Hepatocyte (in vitro differentiated cells): ENCODE measurements at regions not wholly inside any gene's neighbourhood (a gene's known extent, or its start where the extent isn't known, plus 50 kb on each side); places are given as distances from the start of the nearest gene placed in this dataset.

ENCODE experiments used
- DNase-seq: peaks from one replicate; pipeline ENCODE4 v3.0.0-alpha.2; 2016; ENCODE audit warnings: low spot score
- H2AFZ ChIP-seq: fragments of 200-600 bp; sonication (generic); 2 replicates; pipeline ENCODE4 v1.6.0; 2016; ENCODE audit warnings: antibody characterized with exemption, mild to moderate bottlenecking
- H3K27ac ChIP-seq: fragments of 200-600 bp; sonication (generic); 2 replicates; pipeline ENCODE4 v1.5.1; 2016; ENCODE audit warnings: mild to moderate bottlenecking
- H3K27me3 ChIP-seq: fragments of 200-600 bp; sonication (generic); 2 replicates; pipeline ENCODE4 v1.6.1; 2016
- H3K36me3 ChIP-seq: fragments of 200-600 bp; sonication (generic); replicated peaks from 2 replicates; pipeline ENCODE4 v1.5.1; 2016; ENCODE audit warnings: low read depth; ENCODE audit not compliant: insufficient read depth
- H3K4me1 ChIP-seq: fragments of 200-600 bp; sonication (generic); 2 replicates; pipeline ENCODE4 v1.5.1; 2016; ENCODE audit warnings: mild to moderate bottlenecking, moderate library complexity; ENCODE audit not compliant: insufficient read depth
- H3K4me2 ChIP-seq: fragments of 200-600 bp; sonication (generic); 2 replicates; pipeline ENCODE4 v1.6.0; 2016
- H3K4me3 ChIP-seq: fragments of 200-600 bp; sonication (generic); 2 replicates; pipeline ENCODE4 v1.5.1; 2016; ENCODE audit warnings: mild to moderate bottlenecking
- H3K79me2 ChIP-seq: fragments of 200-600 bp; sonication (generic); 2 replicates; pipeline ENCODE4 v1.6.0; 2017; ENCODE audit warnings: mild to moderate bottlenecking
- H3K9me2 ChIP-seq: fragments of 200-600 bp; sonication (generic); replicated peaks from 2 replicates; pipeline ENCODE4 v1.6.0; 2017; ENCODE audit warnings: mild to moderate bottlenecking; ENCODE audit not compliant: insufficient read depth
- H3K9me3 ChIP-seq: fragments of 200-600 bp; sonication (generic); 2 replicates; pipeline ENCODE4 v1.5.1; 2016; ENCODE audit warnings: low read depth, mild to moderate bottlenecking
- H4K20me1 ChIP-seq: fragments of 200-600 bp; sonication (generic); 2 replicates; pipeline ENCODE4 v1.6.0; 2016; ENCODE audit warnings: mild to moderate bottlenecking; ENCODE audit not compliant: insufficient read depth, poor library complexity, severe bottlenecking
- EZH2 ChIP-seq: fragments of 200-600 bp; sonication (generic); IDR thresholded peaks from 2 replicates; pipeline ENCODE4 v1.6.1; 2016; ENCODE audit warnings: antibody characterized with exemption, mild to moderate bottlenecking, borderline replicate concordance
- EZH2phosphoT487 ChIP-seq: fragments of 200-600 bp; sonication (generic); IDR thresholded peaks from one replicate; pipeline ENCODE4 v1.6.1; 2018; ENCODE audit warnings: antibody characterized with exemption, mild to moderate bottlenecking, low read depth, moderate library complexity; ENCODE audit not compliant: unreplicated experiment, severe bottlenecking
- WGBS: methylation state at CpG from one replicate; pipeline ENCODE4 v1.1.6; 2016; ENCODE audit warnings: low lambda C conversion rate; ENCODE audit errors: missing lambda C conversion rate; 5-methylcytosine and 5-hydroxymethylcytosine counted together
- TF ChIP-seq, protein P1 (sequence below): fragments of 200-600 bp; sonication (generic); IDR thresholded peaks from 2 replicates; pipeline ENCODE4 v1.5.1; 2016; ENCODE audit warnings: antibody characterized with exemption, mild to moderate bottlenecking; ENCODE audit not compliant: poor library complexity

DNA sequence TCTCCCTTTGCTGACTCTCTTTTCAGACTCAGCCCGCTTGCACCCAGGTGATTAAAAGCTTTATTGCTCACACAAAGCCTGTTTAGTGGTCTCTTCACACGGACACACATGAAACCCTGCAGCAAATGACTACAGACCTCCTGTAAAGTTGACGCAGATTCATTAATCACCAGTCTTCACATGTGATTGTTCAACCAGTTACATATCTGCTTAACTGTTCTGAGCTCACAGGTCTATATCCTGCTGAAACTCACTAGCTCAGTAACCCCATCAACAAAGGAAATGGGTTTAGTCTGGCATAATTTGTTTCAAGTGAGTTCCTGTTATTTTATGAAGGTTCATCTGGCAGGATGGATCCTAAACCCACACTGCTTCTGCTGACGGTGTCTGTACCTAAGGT, 68.4 kb upstream of the GJA8 start:
- no peak overlapping the region for H3K4me3 ChIP-seq
- H3K9me3 ChIP-seq, result no peaks in the 10 kb centered on the region
- H3K27me3 ChIP-seq, result no peaks in the 10 kb centered on the region
- peak; percentile 32 for DNase-seq
- peaks cover 28% of the 10 kb centered on the region for H3K4me1 ChIP-seq
- peak overlapping the region; percentile 97 for H3K27ac ChIP-seq
- H3K79me2 ChIP-seq, result no peaks in the 10 kb centered on the region
- TF ChIP-seq, protein P1, sequence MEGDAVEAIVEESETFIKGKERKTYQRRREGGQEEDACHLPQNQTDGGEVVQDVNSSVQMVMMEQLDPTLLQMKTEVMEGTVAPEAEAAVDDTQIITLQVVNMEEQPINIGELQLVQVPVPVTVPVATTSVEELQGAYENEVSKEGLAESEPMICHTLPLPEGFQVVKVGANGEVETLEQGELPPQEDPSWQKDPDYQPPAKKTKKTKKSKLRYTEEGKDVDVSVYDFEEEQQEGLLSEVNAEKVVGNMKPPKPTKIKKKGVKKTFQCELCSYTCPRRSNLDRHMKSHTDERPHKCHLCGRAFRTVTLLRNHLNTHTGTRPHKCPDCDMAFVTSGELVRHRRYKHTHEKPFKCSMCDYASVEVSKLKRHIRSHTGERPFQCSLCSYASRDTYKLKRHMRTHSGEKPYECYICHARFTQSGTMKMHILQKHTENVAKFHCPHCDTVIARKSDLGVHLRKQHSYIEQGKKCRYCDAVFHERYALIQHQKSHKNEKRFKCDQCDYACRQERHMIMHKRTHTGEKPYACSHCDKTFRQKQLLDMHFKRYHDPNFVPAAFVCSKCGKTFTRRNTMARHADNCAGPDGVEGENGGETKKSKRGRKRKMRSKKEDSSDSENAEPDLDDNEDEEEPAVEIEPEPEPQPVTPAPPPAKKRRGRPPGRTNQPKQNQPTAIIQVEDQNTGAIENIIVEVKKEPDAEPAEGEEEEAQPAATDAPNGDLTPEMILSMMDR, result no peak
- no peak for TF ChIP-seq EZH2phosphoT487
- TF ChIP-seq EZH2, result no peak
- no peaks in the 10 kb centered on the region for H3K9me2 ChIP-seq
- WGBS, result 39% methylated on average over 4 of the region's 4 CpGs
- H2AFZ ChIP-seq, result no peak overlapping the region
- no peaks in the 10 kb centered on the region for H3K36me3 ChIP-seq
- no peak overlapping the region for H3K4me2 ChIP-seq
- H4K20me1 ChIP-seq, result no peaks in the 10 kb centered on the region

DNA sequence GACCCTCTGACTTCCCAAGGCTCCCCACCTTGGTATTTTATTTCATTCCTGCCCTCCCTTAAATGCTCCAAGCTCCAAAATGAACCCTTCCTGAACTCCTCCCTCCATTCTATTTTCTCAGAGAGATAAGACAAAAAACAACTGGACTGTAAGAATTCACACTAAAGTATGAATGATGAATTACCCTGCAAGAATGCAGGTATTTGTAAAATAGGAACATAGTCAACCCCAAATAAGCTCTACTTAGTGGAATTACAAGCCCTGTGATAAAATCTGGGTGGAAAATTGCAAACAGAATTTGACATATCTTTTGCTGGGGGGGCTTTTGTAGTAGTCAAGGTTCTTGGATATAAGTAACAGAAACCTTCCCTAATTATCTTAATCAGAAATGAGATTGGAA, 67.8 kb upstream of the GJA8 start:
- Histone ChIP-seq H3K27ac (peak overlapping the region; percentile 97), H3K79me2 (no peaks in the 10 kb centered on the region), H3K4me2 (no peak overlapping the region), H2AFZ (no peak overlapping the region), H3K4me3 (no peak overlapping the region), H4K20me1 (no peaks in the 10 kb centered on the region), H3K9me2 (no peaks in the 10 kb centered on the region), H3K27me3 (no peaks in the 10 kb centered on the region), H3K4me1 (peaks cover 28% of the 10 kb centered on the region), H3K36me3 (no peaks in the 10 kb centered on the region), H3K9me3 (no peaks in the 10 kb centered on the region)
- DNase-seq, result no peak
- TF ChIP-seq EZH2phosphoT487 (no peak), EZH2 (no peak)
- TF ChIP-seq, protein P1, result no peak

DNA sequence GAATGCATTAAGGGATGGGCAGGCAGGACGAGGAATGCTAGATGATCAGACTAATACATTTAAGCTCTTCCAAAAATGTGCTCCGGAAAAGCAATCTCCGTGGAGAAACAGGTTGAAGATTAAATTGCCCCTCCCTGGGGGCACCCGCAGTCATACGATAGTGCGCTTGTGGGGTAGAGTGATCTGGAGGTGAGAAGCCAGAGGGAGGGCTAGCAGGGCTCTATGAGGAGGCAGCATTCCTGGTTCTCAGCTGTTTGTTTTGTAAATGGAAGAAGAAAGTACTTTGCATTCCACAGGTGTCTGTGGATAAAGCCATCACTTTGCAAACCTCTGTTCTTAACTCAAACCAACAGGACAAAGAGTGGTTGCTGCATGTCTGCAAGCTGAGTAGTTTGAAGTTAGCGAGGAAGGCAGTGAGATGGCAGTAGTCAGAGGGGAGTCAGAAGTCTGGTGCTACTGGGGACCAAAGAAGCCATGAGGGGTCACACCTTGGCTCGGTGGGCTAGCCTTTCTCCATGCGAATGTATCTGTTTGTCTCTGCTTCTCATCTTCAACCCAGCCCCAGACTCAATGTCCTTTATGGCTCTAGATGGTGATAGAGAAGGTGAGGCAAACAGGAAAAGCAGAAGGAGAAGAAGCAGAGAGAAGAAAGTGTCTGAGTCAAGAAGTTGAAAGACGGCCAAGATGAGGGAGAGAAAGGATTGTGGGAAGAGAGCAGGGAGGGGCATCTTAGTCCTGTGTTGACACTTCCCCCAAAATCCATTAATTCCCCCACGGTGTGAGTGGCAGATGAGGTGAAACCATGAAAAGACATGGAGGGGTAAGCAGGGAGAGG, 65.2 kb upstream of the GJA8 start:
- Histone ChIP-seq H2AFZ (no peak overlapping the region), H3K36me3 (no peaks in the 10 kb centered on the region), H3K9me2 (no peaks in the 10 kb centered on the region), H4K20me1 (no peaks in the 10 kb centered on the region), H3K27me3 (no peaks in the 10 kb centered on the region), H3K9me3 (no peaks in the 10 kb centered on the region), H3K4me3 (no peak overlapping the region), H3K4me2 (no peak overlapping the region), H3K79me2 (no peaks in the 10 kb centered on the region), H3K4me1 (peaks cover 28% of the 10 kb centered on the region), H3K27ac (no peak overlapping the region)
- 36% methylated on average over 11 of the region's 11 CpGs for WGBS
- TF ChIP-seq EZH2, result no peak
- no peak for TF ChIP-seq EZH2phosphoT487
- TF ChIP-seq, protein P1, result no peak
- DNase-seq, result no peak
